Cardiac fibroblast (primary cell): ENCODE measurements at regions not wholly inside any gene's neighbourhood (a gene's known extent, or its start where the extent isn't known, plus 50 kb on each side); places are given as distances from the start of the nearest gene placed in this dataset.

Source experiments
- DNase-seq, 2 donors: peaks; one replicate each; pipeline versions ENCODE4 v3.0.0 to v3.0.0-alpha.2; 2010; ENCODE audit warnings: low read depth in 2 of 2
- H3K4me3 ChIP-seq, 2 donors: replicated peaks in 1 of 2; 1 replicate in 1 of 2; 2 replicates in 1 of 2; pipeline ENCODE4 v1.5.1; 2011; ENCODE audit warnings: low read depth in 2 of 2, low read length in 2 of 2, mild to moderate bottlenecking in 2 of 2, moderate library complexity in 1 of 2
- CTCF ChIP-seq: IDR thresholded peaks from one replicate; pipeline ENCODE4 v1.5.1; 2011; ENCODE audit warnings: low read depth, mild to moderate bottlenecking, low read length, inconsistent platforms

GRCh38 chr2:234708091-234708683, 211.3 kb upstream of the ARL4C start:
- no peak overlapping the region for H3K4me3 ChIP-seq
- TF ChIP-seq CTCF, result no peak
- no peak for DNase-seq

- no peak overlapping the region for H3K4me3 ChIP-seq
- no peak for DNase-seq
- TF ChIP-seq CTCF, result no peak
Measured at GRCh38 chr2:234706086-234706485, 209.2 kb upstream of the ARL4C start.

- DNase-seq, result peak in 1 of 2 donors; percentile 71
- no peak overlapping the region for H3K4me3 ChIP-seq
- no peak for TF ChIP-seq CTCF
Measured at GRCh38 chr2:234705108-234705507, 208.2 kb upstream of the ARL4C start.

- H3K4me3 ChIP-seq, result no peak overlapping the region
- no peak for TF ChIP-seq CTCF
- DNase-seq, result no peak
Measured at GRCh38 chr2:234703258-234703657, 206.4 kb upstream of the ARL4C start.

- no peak for DNase-seq
- no peak overlapping the region for H3K4me3 ChIP-seq
- TF ChIP-seq CTCF, result no peak
Measured at GRCh38 chr2:234702731-234703225, 205.9 kb upstream of the ARL4C start.

GRCh38 chr2:234701841-234702240, 205.0 kb upstream of the ARL4C start:
- TF ChIP-seq CTCF, result no peak
- no peak overlapping the region for H3K4me3 ChIP-seq
- DNase-seq, result no peak

GRCh38 chr2:234701421-234701820, 204.5 kb upstream of the ARL4C start:
- TF ChIP-seq CTCF, result no peak
- no peak overlapping the region for H3K4me3 ChIP-seq
- no peak for DNase-seq
